AG09309 (cell line): ENCODE measurements at regions not wholly inside any gene's neighbourhood (a gene's known extent, or its start where the extent isn't known, plus 50 kb on each side); places are given as distances from the start of the nearest gene placed in this dataset.

Source experiments
- DNase-seq: peaks from one replicate; pipeline ENCODE4 v3.0.0-alpha.2; 2010; ENCODE audit warnings: low read depth
- H3K4me3 ChIP-seq: 2 replicates; pipeline ENCODE4 v1.5.1; 2011; ENCODE audit warnings: mild to moderate bottlenecking, low read depth, low read length, moderate library complexity; ENCODE audit not compliant: control insufficient read depth
- TF ChIP-seq, protein P1 (sequence below): IDR thresholded peaks from 2 replicates; pipeline ENCODE4 v1.5.1; 2011; ENCODE audit warnings: mild to moderate bottlenecking, low read depth, low read length, inconsistent platforms; ENCODE audit not compliant: insufficient read depth, control insufficient read depth; ENCODE audit errors: missing control alignments

- no peak for DNase-seq
- TF ChIP-seq, protein P1, sequence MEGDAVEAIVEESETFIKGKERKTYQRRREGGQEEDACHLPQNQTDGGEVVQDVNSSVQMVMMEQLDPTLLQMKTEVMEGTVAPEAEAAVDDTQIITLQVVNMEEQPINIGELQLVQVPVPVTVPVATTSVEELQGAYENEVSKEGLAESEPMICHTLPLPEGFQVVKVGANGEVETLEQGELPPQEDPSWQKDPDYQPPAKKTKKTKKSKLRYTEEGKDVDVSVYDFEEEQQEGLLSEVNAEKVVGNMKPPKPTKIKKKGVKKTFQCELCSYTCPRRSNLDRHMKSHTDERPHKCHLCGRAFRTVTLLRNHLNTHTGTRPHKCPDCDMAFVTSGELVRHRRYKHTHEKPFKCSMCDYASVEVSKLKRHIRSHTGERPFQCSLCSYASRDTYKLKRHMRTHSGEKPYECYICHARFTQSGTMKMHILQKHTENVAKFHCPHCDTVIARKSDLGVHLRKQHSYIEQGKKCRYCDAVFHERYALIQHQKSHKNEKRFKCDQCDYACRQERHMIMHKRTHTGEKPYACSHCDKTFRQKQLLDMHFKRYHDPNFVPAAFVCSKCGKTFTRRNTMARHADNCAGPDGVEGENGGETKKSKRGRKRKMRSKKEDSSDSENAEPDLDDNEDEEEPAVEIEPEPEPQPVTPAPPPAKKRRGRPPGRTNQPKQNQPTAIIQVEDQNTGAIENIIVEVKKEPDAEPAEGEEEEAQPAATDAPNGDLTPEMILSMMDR, result no peak
- H3K4me3 ChIP-seq, result no peak overlapping the region
Measured at GRCh38 chr12:116642683-116643082, 83.5 kb downstream of the MAP1LC3B2 start.

- H3K4me3 ChIP-seq, result no peak overlapping the region
- TF ChIP-seq, protein P1, result no peak
- DNase-seq, result no peak
Measured at GRCh38 chr12:116642106-116642505, 82.9 kb downstream of the MAP1LC3B2 start.

DNA sequence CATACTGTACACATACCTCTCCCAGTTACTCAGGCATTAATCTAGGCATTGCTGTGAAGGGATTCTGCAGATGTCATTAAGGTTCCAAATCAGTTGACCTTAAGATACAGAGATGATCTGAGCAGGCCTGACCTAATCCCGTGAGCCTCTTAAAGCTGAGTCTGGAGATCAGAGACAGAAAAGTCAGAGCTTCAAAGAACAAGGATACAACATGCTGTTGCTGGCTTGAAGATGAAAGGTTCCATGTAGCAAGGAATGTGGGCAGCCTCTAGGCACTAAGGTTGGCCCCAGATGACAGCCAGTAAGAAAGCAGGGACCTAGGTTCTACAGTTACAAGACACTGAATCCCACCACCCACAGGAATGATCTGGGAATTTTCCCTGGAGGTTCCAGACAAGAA is 81.1 kb downstream of the MAP1LC3B2 start:
- H3K4me3 ChIP-seq, result no peak overlapping the region
- TF ChIP-seq, protein P1, result no peak
- no peak for DNase-seq

DNA sequence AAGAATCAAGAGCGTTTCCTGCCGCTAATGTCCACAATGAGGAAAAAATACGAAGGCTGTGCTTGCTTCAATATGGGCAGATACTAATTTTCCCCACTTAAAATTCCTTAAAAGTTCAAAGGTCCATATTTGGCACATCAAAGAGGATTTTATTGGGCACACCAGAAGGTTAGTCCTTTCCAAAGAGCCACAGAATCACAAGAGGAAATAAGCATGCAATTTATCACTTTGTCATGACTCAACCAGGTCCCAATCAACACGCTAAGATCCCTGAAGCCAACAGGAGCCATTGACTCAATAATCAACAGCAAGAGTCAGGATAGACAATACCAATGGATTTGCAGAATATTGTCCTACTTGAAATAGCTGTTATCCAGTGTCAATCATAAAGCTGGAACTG is 80.6 kb downstream of the MAP1LC3B2 start:
- no peak for DNase-seq
- TF ChIP-seq, protein P1, result no peak
- H3K4me3 ChIP-seq, result no peak overlapping the region

GRCh38 chr12:116638376-116638775 is 79.2 kb downstream of the MAP1LC3B2 start:
- no peak overlapping the region for H3K4me3 ChIP-seq
- DNase-seq, result no peak
- TF ChIP-seq, protein P1, result no peak

DNA sequence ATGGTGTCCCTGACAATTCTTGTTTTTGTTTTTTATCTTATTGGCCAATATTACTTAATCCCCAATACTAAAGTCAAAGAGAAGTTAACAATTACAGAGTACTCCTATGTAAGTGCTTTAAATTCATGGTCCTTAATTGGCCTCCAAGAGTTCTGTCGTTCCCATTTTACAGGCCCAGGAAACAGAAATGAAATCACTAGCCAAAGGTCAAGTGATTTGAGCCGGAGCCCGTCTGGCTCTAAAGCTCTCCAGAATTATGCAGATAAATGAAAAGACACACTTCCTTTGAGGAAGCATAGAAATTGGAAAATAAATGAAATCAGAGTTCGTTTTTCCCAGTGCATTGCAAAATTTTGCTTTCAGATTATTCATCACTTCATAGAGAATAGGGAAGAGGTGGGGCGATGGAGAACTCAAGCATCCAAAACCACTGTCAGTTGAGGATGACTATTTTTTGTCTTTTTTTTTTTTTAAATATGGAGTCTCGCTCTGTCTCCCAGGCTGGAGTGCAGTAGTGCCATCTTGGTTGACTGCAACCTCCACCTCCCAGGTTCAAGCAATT is 78.5 kb downstream of the MAP1LC3B2 start:
- TF ChIP-seq, protein P1, result no peak
- no peak for DNase-seq
- H3K4me3 ChIP-seq, result no peak overlapping the region
